Transverse colon (tissue), 3 donors: ENCODE measurements at regions not wholly inside any gene's neighbourhood (a gene's known extent, or its start where the extent isn't known, plus 50 kb on each side); places are given as distances from the start of the nearest gene placed in this dataset.

ENCODE experiments used
- EP300 ChIP-seq: sonication (generic); formaldehyde crosslinking; IDR thresholded peaks from one replicate; pipeline ENCODE4 v1.6.1; 2017; ENCODE audit warnings: antibody characterized with exemption, low read depth
- POLR2A ChIP-seq: fragments of 450-650 bp; IDR thresholded peaks from one replicate; pipeline ENCODE4 v1.6.1; 2016; ENCODE audit warnings: antibody characterized with exemption, mild to moderate bottlenecking, moderate library complexity
- TF ChIP-seq, protein P1 (sequence below), 5 experiments: fragments of 200-600 bp in 3 of 5; fragments of 450-650 bp in 2 of 5; sonication (generic) in 3 of 5; IDR thresholded peaks; 1 replicate in 2 of 5; 2 replicates in 3 of 5; pipeline ENCODE4 v1.5.1; 2016 to 2017; ENCODE audit warnings: antibody characterized with exemption in 5 of 5, inconsistent platforms in 3 of 5, mild to moderate bottlenecking in 2 of 5, moderate library complexity in 1 of 5

DNA sequence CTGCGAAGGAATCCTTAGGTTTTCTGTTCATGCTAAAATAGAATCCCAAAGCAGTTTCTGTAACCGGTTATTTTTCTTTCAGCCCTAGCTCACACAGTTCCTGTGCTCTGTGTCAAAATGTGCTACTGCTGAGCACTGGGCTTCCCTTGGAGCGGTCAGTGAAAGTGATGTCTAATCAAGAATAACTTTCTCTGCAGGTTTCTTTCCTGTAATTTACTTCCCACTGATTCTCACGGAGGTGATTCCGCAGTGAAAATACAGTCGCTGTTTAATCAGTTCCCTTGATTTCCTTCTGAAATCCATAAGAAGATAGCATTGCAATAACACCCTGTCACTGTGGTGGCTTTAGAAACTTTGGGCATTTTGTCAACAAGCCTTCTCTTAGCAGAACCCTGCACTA lies 112.0 kb upstream of the ISL1 start:
- TF ChIP-seq, protein P1, sequence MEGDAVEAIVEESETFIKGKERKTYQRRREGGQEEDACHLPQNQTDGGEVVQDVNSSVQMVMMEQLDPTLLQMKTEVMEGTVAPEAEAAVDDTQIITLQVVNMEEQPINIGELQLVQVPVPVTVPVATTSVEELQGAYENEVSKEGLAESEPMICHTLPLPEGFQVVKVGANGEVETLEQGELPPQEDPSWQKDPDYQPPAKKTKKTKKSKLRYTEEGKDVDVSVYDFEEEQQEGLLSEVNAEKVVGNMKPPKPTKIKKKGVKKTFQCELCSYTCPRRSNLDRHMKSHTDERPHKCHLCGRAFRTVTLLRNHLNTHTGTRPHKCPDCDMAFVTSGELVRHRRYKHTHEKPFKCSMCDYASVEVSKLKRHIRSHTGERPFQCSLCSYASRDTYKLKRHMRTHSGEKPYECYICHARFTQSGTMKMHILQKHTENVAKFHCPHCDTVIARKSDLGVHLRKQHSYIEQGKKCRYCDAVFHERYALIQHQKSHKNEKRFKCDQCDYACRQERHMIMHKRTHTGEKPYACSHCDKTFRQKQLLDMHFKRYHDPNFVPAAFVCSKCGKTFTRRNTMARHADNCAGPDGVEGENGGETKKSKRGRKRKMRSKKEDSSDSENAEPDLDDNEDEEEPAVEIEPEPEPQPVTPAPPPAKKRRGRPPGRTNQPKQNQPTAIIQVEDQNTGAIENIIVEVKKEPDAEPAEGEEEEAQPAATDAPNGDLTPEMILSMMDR (IDR thresholded peaks at IDR 0.05): no peak
- TF ChIP-seq EP300 (no peak), POLR2A (no peak)
